Ectodermal cell (in vitro differentiated cells): ENCODE measurements at regions not wholly inside any gene's neighbourhood (a gene's known extent, or its start where the extent isn't known, plus 50 kb on each side); places are given as distances from the start of the nearest gene placed in this dataset.

Experiments used
- H3K27ac ChIP-seq: 2 replicates; pipeline ENCODE4 v1.7.0; 2013; ENCODE audit warnings: mild to moderate bottlenecking, low read depth, low read length; ENCODE audit not compliant: insufficient read depth, poor library complexity, severe bottlenecking
- H3K27me3 ChIP-seq: 2 replicates; pipeline ENCODE4 v1.7.0; 2013; ENCODE audit warnings: mild to moderate bottlenecking, low read length; ENCODE audit not compliant: insufficient read depth, control insufficient read depth, poor library complexity, severe bottlenecking
- H3K36me3 ChIP-seq: one replicate; pipeline ENCODE4 v1.7.0; 2013; ENCODE audit warnings: low read length; ENCODE audit not compliant: control insufficient read depth, insufficient read depth
- H3K4me1 ChIP-seq: one replicate; pipeline ENCODE4 v1.7.0; 2013; ENCODE audit warnings: low read length; ENCODE audit not compliant: control insufficient read depth, insufficient read depth
- H3K4me3 ChIP-seq: 2 replicates; pipeline ENCODE4 v1.7.0; 2013; ENCODE audit warnings: low read depth, low read length, control low read depth; ENCODE audit not compliant: insufficient read depth
- H3K9me3 ChIP-seq: 2 replicates; pipeline ENCODE4 v1.7.0; 2013; ENCODE audit warnings: mild to moderate bottlenecking, low read length, moderate library complexity; ENCODE audit not compliant: control insufficient read depth
- WGBS, 2 experiments: methylation state at CpG; one replicate each; pipeline ENCODE4 v1.1.7; 2013; ENCODE audit warnings: missing lambda C conversion rate in 2 of 2; 5-methylcytosine and 5-hydroxymethylcytosine counted together

DNA sequence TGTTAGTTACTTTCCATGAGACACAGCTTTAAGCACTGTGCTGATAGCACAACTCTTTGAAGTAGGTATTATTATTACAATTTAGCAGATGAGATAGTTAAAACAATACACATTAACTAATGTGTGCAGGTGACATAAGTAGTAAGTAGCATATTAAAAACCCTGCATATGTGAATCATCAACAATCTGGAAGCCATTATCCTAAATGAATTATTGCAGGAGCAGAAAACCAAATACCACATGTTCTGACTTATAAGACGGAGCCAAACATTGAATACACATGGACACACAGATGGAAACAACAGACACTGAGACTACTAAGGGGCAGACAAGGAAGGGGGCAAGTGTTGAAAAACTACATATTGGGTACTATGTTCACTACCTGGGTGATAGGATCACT lies 300.3 kb upstream of the GULP1 start:
- H3K4me1 ChIP-seq = peaks cover 20% of the 10 kb centered on the region
- no peaks in the 10 kb centered on the region for H3K36me3 ChIP-seq
- no peak overlapping the region for H3K27ac ChIP-seq
- no peaks in the 10 kb centered on the region for H3K27me3 ChIP-seq
- no peak overlapping the region for H3K4me3 ChIP-seq
- WGBS, 2 experiments = 89 to 100% methylated on average over 1 of the region's 1 CpG
- no peaks in the 10 kb centered on the region for H3K9me3 ChIP-seq

GRCh38 chr2:187994464-187995331 lies 297.0 kb upstream of the GULP1 start:
- Histone ChIP-seq H3K27ac (no peak overlapping the region), H3K4me3 (no peak overlapping the region), H3K36me3 (no peaks in the 10 kb centered on the region), H3K27me3 (no peaks in the 10 kb centered on the region), H3K4me1 (peaks cover 20% of the 10 kb centered on the region), H3K9me3 (no peaks in the 10 kb centered on the region)
- 72 to 73% methylated on average over 5 of the region's 5 CpGs for WGBS, 2 experiments

DNA sequence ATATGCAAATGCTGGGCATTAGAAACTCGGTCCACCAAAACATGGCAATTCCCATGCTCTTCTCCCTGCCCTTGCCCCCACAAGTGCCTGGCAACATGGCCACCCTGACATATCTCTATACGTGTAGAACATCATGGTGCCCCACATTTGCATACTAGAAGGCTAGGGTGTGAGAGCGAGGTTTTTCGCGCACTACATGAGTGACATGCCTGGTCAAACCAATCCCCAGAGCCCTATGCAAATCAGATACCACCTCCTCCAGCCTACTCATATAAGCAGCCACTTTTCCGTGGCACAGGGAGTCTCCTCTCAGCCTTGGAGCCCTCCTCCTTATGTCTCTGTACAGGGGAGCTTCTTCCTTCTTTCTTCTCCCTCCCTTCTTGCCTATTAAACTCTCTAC lies 296.1 kb upstream of the GULP1 start:
- no peak overlapping the region for H3K27ac ChIP-seq
- H3K36me3 ChIP-seq = no peaks in the 10 kb centered on the region
- H3K4me3 ChIP-seq = no peak overlapping the region
- no peaks in the 10 kb centered on the region for H3K27me3 ChIP-seq
- H3K4me1 ChIP-seq = peaks cover 20% of the 10 kb centered on the region
- 68 to 73% methylated on average over 6 of the region's 6 CpGs for WGBS, 2 experiments
- no peaks in the 10 kb centered on the region for H3K9me3 ChIP-seq

DNA sequence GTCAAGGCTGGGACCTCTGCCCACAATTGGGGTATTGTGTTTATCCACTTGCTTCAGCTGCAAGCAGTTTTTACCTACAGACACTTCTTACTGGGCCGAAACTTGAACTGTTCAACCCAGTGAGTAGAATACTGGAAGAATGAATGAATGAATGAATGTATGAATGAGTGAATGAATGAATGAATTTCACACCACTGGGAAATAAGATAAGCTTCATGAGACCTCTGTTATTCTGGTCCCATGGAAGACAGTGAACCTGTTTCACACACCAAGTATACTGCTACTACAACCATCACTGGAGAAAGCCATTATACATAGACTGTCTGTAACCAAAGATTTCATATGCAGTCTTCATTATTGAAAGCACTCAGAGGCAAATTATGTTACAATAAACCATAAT lies 295.0 kb upstream of the GULP1 start:
- Histone ChIP-seq H3K27ac (no peak overlapping the region), H3K4me1 (peaks cover 20% of the 10 kb centered on the region), H3K4me3 (no peak overlapping the region), H3K9me3 (no peaks in the 10 kb centered on the region), H3K27me3 (no peaks in the 10 kb centered on the region), H3K36me3 (no peaks in the 10 kb centered on the region)
- WGBS, 2 experiments = 95 to 100% methylated on average over 1 of the region's 1 CpG

DNA sequence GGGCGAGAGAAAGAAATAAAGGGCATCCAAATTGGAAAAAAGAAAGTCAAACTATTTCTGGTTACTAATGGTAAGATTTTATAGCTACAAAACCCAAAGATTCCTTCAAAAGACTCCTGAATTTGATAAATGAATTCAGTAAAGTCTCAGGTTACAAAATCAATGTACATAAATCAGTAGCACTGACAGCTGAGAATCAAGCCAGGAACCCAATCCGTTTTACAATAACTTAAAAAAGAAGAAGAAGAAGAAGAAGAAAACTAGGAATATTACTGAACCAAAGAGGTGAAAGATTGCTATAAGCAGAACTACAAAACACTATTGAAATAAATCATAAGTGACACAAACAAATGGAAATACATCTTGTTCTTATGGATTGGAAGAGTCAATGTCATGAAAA lies 291.5 kb upstream of the GULP1 start:
- Histone ChIP-seq H3K27me3 (no peaks in the 10 kb centered on the region), H3K9me3 (no peaks in the 10 kb centered on the region), H3K27ac (no peak overlapping the region), H3K4me3 (no peak overlapping the region), H3K4me1 (no peaks in the 10 kb centered on the region), H3K36me3 (no peaks in the 10 kb centered on the region)
- WGBS, 2 experiments = 50% methylated on average over 2 of the region's 2 CpGs; no CpG with 5 or more reads in 1 of the 2 experiments

- H3K27me3 ChIP-seq = no peaks in the 10 kb centered on the region
- H3K36me3 ChIP-seq = no peaks in the 10 kb centered on the region
- no peak overlapping the region for H3K4me3 ChIP-seq
- no peaks in the 10 kb centered on the region for H3K9me3 ChIP-seq
- H3K4me1 ChIP-seq = no peaks in the 10 kb centered on the region
- 61 to 72% methylated on average over 2 of the region's 2 CpGs for WGBS, 2 experiments
- no peak overlapping the region for H3K27ac ChIP-seq
Measured at GRCh38 chr2:188003800-188004199, 287.9 kb upstream of the GULP1 start.

- Histone ChIP-seq H3K4me1 (no peaks in the 10 kb centered on the region), H3K27me3 (no peaks in the 10 kb centered on the region), H3K36me3 (no peaks in the 10 kb centered on the region), H3K9me3 (no peaks in the 10 kb centered on the region), H3K4me3 (no peak overlapping the region), H3K27ac (no peak overlapping the region)
Measured at GRCh38 chr2:188013767-188014166, 277.9 kb upstream of the GULP1 start.

- Histone ChIP-seq H3K27ac (no peak overlapping the region), H3K27me3 (no peaks in the 10 kb centered on the region), H3K4me3 (no peak overlapping the region), H3K36me3 (no peaks in the 10 kb centered on the region), H3K4me1 (no peaks in the 10 kb centered on the region), H3K9me3 (no peaks in the 10 kb centered on the region)
- 91 to 100% methylated on average over 2 of the region's 3 CpGs for WGBS, 2 experiments
Measured at GRCh38 chr2:188016917-188017316, 274.8 kb upstream of the GULP1 start.

- H3K27me3 ChIP-seq = no peaks in the 10 kb centered on the region
- WGBS, 2 experiments = 83 to 93% methylated on average over 1 of the region's 2 CpGs
- H3K27ac ChIP-seq = no peak overlapping the region
- no peaks in the 10 kb centered on the region for H3K4me1 ChIP-seq
- no peak overlapping the region for H3K4me3 ChIP-seq
- H3K9me3 ChIP-seq = no peaks in the 10 kb centered on the region
- no peaks in the 10 kb centered on the region for H3K36me3 ChIP-seq
Measured at GRCh38 chr2:188022389-188022788, 269.3 kb upstream of the GULP1 start.

DNA sequence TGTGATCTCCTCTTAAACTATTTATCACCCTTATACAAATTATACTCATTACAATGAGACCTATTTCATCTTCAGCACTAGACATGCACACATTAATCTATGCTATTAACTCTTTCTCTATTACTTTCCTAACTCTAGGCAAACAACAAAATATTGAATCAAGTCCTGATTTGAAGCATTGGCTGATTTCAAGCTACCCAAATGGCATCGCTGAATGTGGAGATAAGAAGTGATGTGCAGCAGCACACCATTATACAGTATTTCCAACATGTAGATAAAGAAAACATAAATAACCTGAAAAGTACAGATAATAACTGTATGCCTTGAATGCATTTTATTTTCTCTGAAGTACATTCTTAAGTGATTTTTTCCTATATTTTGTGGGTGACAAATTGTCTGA lies 268.6 kb upstream of the GULP1 start:
- Histone ChIP-seq H3K27ac (no peak overlapping the region), H3K4me1 (no peaks in the 10 kb centered on the region), H3K36me3 (no peaks in the 10 kb centered on the region), H3K27me3 (no peaks in the 10 kb centered on the region), H3K4me3 (no peak overlapping the region), H3K9me3 (no peaks in the 10 kb centered on the region)
- 78% methylated on average over 1 of the region's 1 CpG; no CpG with 5 or more reads in 1 of the 2 experiments for WGBS, 2 experiments
